ENCODE measurements at regions not wholly inside any gene's neighbourhood (a gene's known extent, or its start where the extent isn't known, plus 50 kb on each side); places are given as distances from the start of the nearest gene placed in this dataset.

DNA sequence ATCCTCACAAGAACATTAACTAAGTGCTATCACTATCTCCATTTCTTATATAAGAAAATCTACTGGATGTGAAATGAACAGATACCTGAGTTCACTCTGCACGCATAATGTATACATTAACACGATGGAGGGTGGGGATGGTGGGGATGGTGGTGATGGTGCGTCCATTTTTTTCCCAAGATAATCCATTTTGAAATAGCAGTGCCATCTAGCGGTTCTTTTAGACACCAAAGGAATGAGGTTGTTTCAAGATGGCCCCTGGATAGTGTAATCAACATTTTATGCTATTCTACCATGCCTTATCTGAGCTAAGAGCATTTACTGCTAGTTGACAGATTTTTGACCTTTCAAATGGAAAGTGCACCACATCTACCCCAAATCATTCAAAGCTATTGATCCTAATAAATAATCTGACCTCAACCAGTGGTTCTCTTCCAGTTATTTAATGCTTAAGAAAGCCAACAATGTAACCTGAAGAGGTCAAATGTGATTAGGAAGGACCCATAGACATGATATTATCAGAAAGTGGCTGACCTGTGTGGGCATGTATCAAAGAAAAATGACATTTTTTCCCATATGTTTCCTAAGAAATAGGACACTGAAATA lies 714.7 kb upstream of the TENM4 start:
- WGBS, 2 experiments (ENCODE audit: insufficient coverage in 1 of 2, insufficient read length in 1 of 2) = 52% methylated on average over 4 of the region's 4 CpGs; no CpG with 5 or more reads in 1 of the 2 experiments
- peaks cover 44% of the 10 kb centered on the region for H3K27me3 ChIP-seq (ENCODE audit: control insufficient read depth, insufficient read depth, low read length, poor library complexity, severe bottlenecking)
- peaks cover 20% of the 10 kb centered on the region for H3K4me1 Mint-ChIP-seq

DNA sequence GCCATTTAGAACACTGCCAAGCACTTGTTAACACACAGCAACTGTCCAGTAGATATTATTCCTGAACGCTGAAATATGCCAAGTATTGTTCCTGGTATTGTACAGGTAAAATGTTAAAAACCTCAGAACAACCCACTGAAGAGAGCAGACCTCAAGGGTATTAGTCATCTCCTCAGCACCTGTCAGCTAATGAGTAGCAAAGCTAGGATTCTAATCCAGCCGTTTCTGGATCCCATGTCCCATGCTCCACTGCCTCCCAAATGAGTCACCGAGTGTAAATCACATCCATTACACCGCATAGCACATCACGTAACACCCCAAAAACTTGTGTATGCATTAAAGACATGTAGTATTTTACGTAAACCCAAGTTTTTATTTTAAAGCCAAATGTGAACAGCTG lies 705.4 kb upstream of the TENM4 start:
- no peak for DNase-seq
- Mint-ChIP-seq H3K9me3 (no peaks in the 10 kb centered on the region), H3K27me3 (ENCODE audit: insufficient read depth) (peaks cover 1% of the 10 kb centered on the region), H3K36me3 (ENCODE audit: low read depth) (no peaks in the 10 kb centered on the region), H3K4me3 (no peak overlapping the region), H3K4me1 (peaks cover 7% of the 10 kb centered on the region), H3K27ac (no peak overlapping the region)
- Histone ChIP-seq H3K9ac (ENCODE audit: extremely low read depth, low read length, poor library complexity, severe bottlenecking) (no peak overlapping the region), H3K4me1 (ENCODE audit: control insufficient read depth, insufficient read depth, low read length) (no peaks in the 10 kb centered on the region), H3K4me3 (ENCODE audit: low read length) (no peak overlapping the region), H3K27me3 (ENCODE audit: control insufficient read depth, insufficient read depth, low read length, poor library complexity, severe bottlenecking) (peaks cover 12% of the 10 kb centered on the region), H3K27ac (ENCODE audit: low read depth, low read length) (no peak overlapping the region), H3K9me3 (ENCODE audit: control insufficient read depth, low read length) (no peaks in the 10 kb centered on the region), H3K36me3 (ENCODE audit: control insufficient read depth, insufficient read depth, low read length) (no peaks in the 10 kb centered on the region)
- WGBS, 2 experiments (ENCODE audit: insufficient coverage in 1 of 2, insufficient read length in 1 of 2) = 78 to 90% methylated on average over 3 to 5 of the region's 6 CpGs
- TF ChIP-seq, protein P1, sequence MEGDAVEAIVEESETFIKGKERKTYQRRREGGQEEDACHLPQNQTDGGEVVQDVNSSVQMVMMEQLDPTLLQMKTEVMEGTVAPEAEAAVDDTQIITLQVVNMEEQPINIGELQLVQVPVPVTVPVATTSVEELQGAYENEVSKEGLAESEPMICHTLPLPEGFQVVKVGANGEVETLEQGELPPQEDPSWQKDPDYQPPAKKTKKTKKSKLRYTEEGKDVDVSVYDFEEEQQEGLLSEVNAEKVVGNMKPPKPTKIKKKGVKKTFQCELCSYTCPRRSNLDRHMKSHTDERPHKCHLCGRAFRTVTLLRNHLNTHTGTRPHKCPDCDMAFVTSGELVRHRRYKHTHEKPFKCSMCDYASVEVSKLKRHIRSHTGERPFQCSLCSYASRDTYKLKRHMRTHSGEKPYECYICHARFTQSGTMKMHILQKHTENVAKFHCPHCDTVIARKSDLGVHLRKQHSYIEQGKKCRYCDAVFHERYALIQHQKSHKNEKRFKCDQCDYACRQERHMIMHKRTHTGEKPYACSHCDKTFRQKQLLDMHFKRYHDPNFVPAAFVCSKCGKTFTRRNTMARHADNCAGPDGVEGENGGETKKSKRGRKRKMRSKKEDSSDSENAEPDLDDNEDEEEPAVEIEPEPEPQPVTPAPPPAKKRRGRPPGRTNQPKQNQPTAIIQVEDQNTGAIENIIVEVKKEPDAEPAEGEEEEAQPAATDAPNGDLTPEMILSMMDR (conservative IDR thresholded peaks at IDR 0.05) = no peak

More for the DNA sequence above, 714.7 kb upstream of the TENM4 start:
- no peaks in the 10 kb centered on the region for H3K36me3 Mint-ChIP-seq (ENCODE audit: low read depth)
- no peak overlapping the region for H3K27ac Mint-ChIP-seq
- no peaks in the 10 kb centered on the region for H3K9me3 ChIP-seq (ENCODE audit: control insufficient read depth, low read length)
- H3K27ac ChIP-seq (ENCODE audit: low read depth, low read length) = no peak overlapping the region
- TF ChIP-seq, protein P1 (conservative IDR thresholded peaks at IDR 0.05) = peak; percentile 80
- no peak overlapping the region for H3K4me3 Mint-ChIP-seq
- H3K9ac ChIP-seq (ENCODE audit: extremely low read depth, low read length, poor library complexity, severe bottlenecking) = no peak overlapping the region
- H3K4me1 ChIP-seq (ENCODE audit: control insufficient read depth, insufficient read depth, low read length) = no peaks in the 10 kb centered on the region
- H3K9me3 Mint-ChIP-seq = no peaks in the 10 kb centered on the region
- H3K4me3 ChIP-seq (ENCODE audit: low read length) = no peak overlapping the region
- peak; percentile 50 for DNase-seq
- peaks cover 39% of the 10 kb centered on the region for H3K27me3 Mint-ChIP-seq (ENCODE audit: insufficient read depth)
- no peaks in the 10 kb centered on the region for H3K36me3 ChIP-seq (ENCODE audit: control insufficient read depth, insufficient read depth, low read length)

DNA sequence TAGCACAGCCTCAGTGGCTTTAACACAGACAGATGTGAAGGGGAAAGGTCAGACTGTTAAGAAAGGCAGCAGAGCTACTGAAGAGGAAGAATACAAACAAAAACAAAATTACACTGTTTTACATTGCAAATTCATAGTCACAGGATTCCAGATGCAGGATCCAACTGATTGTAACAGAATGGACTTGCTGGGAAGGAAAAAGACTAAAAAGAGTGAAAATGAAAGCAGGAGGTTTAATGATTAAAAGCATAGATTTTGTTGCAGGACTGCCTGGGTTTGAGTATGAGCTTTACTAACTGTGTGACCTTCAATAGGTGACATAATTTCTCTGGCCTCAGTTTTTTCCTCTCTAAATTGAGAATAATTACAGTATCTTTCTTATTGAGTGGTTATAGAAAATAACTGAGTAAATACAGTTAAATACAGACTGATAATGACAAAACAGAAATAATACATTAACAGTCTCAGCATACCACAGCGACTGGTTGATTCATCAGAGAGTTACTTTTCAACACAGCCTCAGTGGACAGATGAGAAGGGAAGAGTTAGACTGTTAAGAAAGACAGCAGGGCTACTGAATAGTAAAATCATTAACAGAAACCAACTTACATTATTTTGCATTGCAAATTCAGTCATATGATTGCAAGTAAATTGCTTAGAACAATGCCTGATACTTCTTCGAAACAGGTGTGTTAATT lies 704.2 kb upstream of the TENM4 start:
- no peak for DNase-seq
- H3K27ac Mint-ChIP-seq = no peak overlapping the region
- no peak overlapping the region for H3K4me3 ChIP-seq (ENCODE audit: low read length)
- H3K9me3 Mint-ChIP-seq = no peaks in the 10 kb centered on the region
- peaks cover 7% of the 10 kb centered on the region for H3K4me1 Mint-ChIP-seq
- H3K27me3 ChIP-seq (ENCODE audit: control insufficient read depth, insufficient read depth, low read length, poor library complexity, severe bottlenecking) = peaks cover 9% of the 10 kb centered on the region
- no peak overlapping the region for H3K27ac ChIP-seq (ENCODE audit: low read depth, low read length)
- 84% methylated on average over 2 of the region's 2 CpGs; no CpG with 5 or more reads in 1 of the 2 experiments for WGBS, 2 experiments (ENCODE audit: insufficient coverage in 1 of 2, insufficient read length in 1 of 2)
- no peaks in the 10 kb centered on the region for H3K27me3 Mint-ChIP-seq (ENCODE audit: insufficient read depth)
- no peak overlapping the region for H3K9ac ChIP-seq (ENCODE audit: extremely low read depth, low read length, poor library complexity, severe bottlenecking)
- H3K9me3 ChIP-seq (ENCODE audit: control insufficient read depth, low read length) = no peaks in the 10 kb centered on the region
- no peak overlapping the region for H3K4me3 Mint-ChIP-seq
- H3K4me1 ChIP-seq (ENCODE audit: control insufficient read depth, insufficient read depth, low read length) = no peaks in the 10 kb centered on the region
- no peaks in the 10 kb centered on the region for H3K36me3 ChIP-seq (ENCODE audit: control insufficient read depth, insufficient read depth, low read length)
- no peaks in the 10 kb centered on the region for H3K36me3 Mint-ChIP-seq (ENCODE audit: low read depth)
- TF ChIP-seq, protein P1 (conservative IDR thresholded peaks at IDR 0.05) = no peak

Data from endodermal cell (in vitro differentiated cells).